H1 (cell line): ENCODE measurements at regions not wholly inside any gene's neighbourhood (a gene's known extent, or its start where the extent isn't known, plus 50 kb on each side); places are given as distances from the start of the nearest gene placed in this dataset.

ENCODE experiments used
- CTCF ChIA-PET: fragments of 300-600 bp; sonication (Branson Sonifier 250); formaldehyde crosslinking; loops from one replicate; lab custom pipeline; 2021; ENCODE audit not compliant: partially characterized antibody; lab: Charles Lee
- POLR2A ChIA-PET: fragments of 300-600 bp; sonication (Branson Sonifier 250); formaldehyde crosslinking; loops from one replicate; lab custom pipeline; 2021; ENCODE audit warnings: inconsistent platforms; ENCODE audit not compliant: partially characterized antibody; lab: Charles Lee
- DNase-seq, 2 experiments: peaks; one replicate each; pipeline versions ENCODE4 v3.0.0 to v3.0.0-alpha.2; 2010 to 2022; ENCODE audit warnings: low spot score in 2 of 2, low read depth in 1 of 2, mixed read lengths in 1 of 2
- FAIRE-seq: peaks from 2 replicates; lab custom pipeline; 2011; peaks lifted over from hg19 to GRCh38; lab: Jason Lieb, UNC
- H2AFZ ChIP-seq: 2 replicates; pipeline ENCODE4 v1.8.1; 2012; ENCODE audit warnings: low read length, inconsistent platforms
- H2AK5ac ChIP-seq: 2 replicates; pipeline ENCODE4 v1.6.1; 2013; ENCODE audit warnings: low read depth, low read length
- H2BK120ac ChIP-seq: replicated peaks from 2 replicates; pipeline ENCODE3; 2013; ENCODE audit warnings: low read depth, low read length, inconsistent platforms
- H2BK12ac ChIP-seq: 2 replicates; pipeline ENCODE4 v1.6.1; 2013; ENCODE audit warnings: low read depth, low read length
- H2BK15ac ChIP-seq: 2 replicates; pipeline ENCODE4 v1.6.1; 2013; ENCODE audit warnings: low read length
- H2BK20ac ChIP-seq: 2 replicates; pipeline ENCODE4 v1.6.1; 2013; ENCODE audit warnings: low read length
- H2BK5ac ChIP-seq: 2 replicates; pipeline ENCODE4 v1.6.1; 2013; ENCODE audit warnings: low read depth, low read length
- H3K14ac ChIP-seq: 2 replicates; pipeline ENCODE4 v1.6.1; 2013; ENCODE audit warnings: inconsistent platforms; ENCODE audit not compliant: insufficient read length
- H3K18ac ChIP-seq: 2 replicates; pipeline ENCODE4 v1.6.1; 2013; ENCODE audit warnings: low read length; ENCODE audit errors: extremely low read depth
- H3K23ac ChIP-seq: 2 replicates; pipeline ENCODE4 v1.6.1; 2013; ENCODE audit warnings: inconsistent platforms; ENCODE audit not compliant: insufficient read length
- H3K23me2 ChIP-seq: 2 replicates; pipeline ENCODE4 v1.6.1; 2013; ENCODE audit warnings: low read depth, low read length
- H3K27ac ChIP-seq: 2 replicates; pipeline ENCODE4 v1.6.1; 2011; ENCODE audit warnings: low read depth, low read length, inconsistent platforms
- H3K27me3 ChIP-seq, 4 experiments: replicated peaks in 1 of 4; 1 replicate in 1 of 4; 2 replicates in 3 of 4; pipeline versions ENCODE4 v1.6.1 to v1.8.1; 2011 to 2013; ENCODE audit warnings: low read length in 3 of 4, mild to moderate bottlenecking in 3 of 4, inconsistent platforms in 2 of 4, mixed read lengths in 2 of 4, moderate library complexity in 1 of 4; ENCODE audit not compliant: control insufficient read depth in 3 of 4, insufficient read depth in 3 of 4; ENCODE audit errors: extremely low read depth in 1 of 4
- H3K36me3 ChIP-seq, 4 experiments: 2 replicates each; pipeline versions ENCODE4 v1.6.1 to v1.8.1; 2011 to 2013; ENCODE audit warnings: mild to moderate bottlenecking in 4 of 4, low read length in 3 of 4, moderate library complexity in 2 of 4, control low read depth in 1 of 4, inconsistent platforms in 1 of 4; ENCODE audit not compliant: insufficient read depth in 4 of 4, control insufficient read depth in 2 of 4
- H3K4ac ChIP-seq: replicated peaks from 2 replicates; pipeline ENCODE3; 2013; ENCODE audit warnings: low read length, low read depth, mixed read lengths, inconsistent platforms; ENCODE audit not compliant: insufficient read length
- H3K4me1 ChIP-seq, 4 experiments: replicated peaks in 1 of 4; 1 replicate in 1 of 4; 2 replicates in 3 of 4; pipeline versions ENCODE4 v1.6.1 to v1.8.1; 2011 to 2013; ENCODE audit warnings: low read length in 3 of 4, inconsistent platforms in 2 of 4, mixed read lengths in 1 of 4; ENCODE audit not compliant: insufficient read depth in 4 of 4, control insufficient read depth in 3 of 4
- H3K4me2 ChIP-seq, 2 experiments: 2 replicates each; pipeline versions ENCODE4 v1.6.1 to v1.8.1; 2011 to 2013; ENCODE audit warnings: low read depth in 2 of 2, low read length in 2 of 2, control low read depth in 1 of 2, inconsistent platforms in 1 of 2, mild to moderate bottlenecking in 1 of 2; ENCODE audit not compliant: insufficient read depth in 1 of 2
- H3K4me3 ChIP-seq, 4 experiments: fragments of 200-600, 300-600 bp in 1 of 4; sonication (generic), shearing (Covaris generic), sonication (Bioruptor Twin) in 1 of 4; 2 replicates each; pipeline versions ENCODE4 v1.5.1 to v1.8.1; 2011 to 2016; ENCODE audit warnings: low read length in 4 of 4, low read depth in 3 of 4, control low read depth in 2 of 4, inconsistent platforms in 2 of 4, mild to moderate bottlenecking in 2 of 4, mixed read lengths in 1 of 4, moderate library complexity in 1 of 4; ENCODE audit not compliant: insufficient read depth in 2 of 4; ENCODE audit errors: extremely low read depth in 1 of 4
- H3K56ac ChIP-seq: replicated peaks from 2 replicates; pipeline ENCODE3; 2013; ENCODE audit warnings: low read depth, mild to moderate bottlenecking, mixed read lengths, low read length, inconsistent platforms; ENCODE audit not compliant: insufficient read length
- H3K79me1 ChIP-seq: 2 replicates; pipeline ENCODE4 v1.6.1; 2013; ENCODE audit warnings: low read depth, low read length, control low read depth
- H3K79me2 ChIP-seq, 2 experiments: 2 replicates each; pipeline versions ENCODE4 v1.6.1 to v1.8.1; 2012 to 2013; ENCODE audit warnings: low read length in 2 of 2, mild to moderate bottlenecking in 2 of 2, inconsistent platforms in 1 of 2; ENCODE audit not compliant: insufficient read depth in 2 of 2, control insufficient read depth in 1 of 2
- H3K9ac ChIP-seq, 4 experiments: replicated peaks in 1 of 4; 1 replicate in 1 of 4; 2 replicates in 3 of 4; pipeline versions ENCODE4 v1.6.1 to v1.8.1; 2011 to 2013; ENCODE audit warnings: low read depth in 3 of 4, low read length in 3 of 4, control low read depth in 2 of 4, mild to moderate bottlenecking in 2 of 4, moderate library complexity in 2 of 4, inconsistent platforms in 1 of 4; ENCODE audit errors: extremely low read depth in 1 of 4
- H3K9me3 ChIP-seq, 2 experiments: 2 replicates each; pipeline versions ENCODE4 v1.6.1 to v1.8.1; 2012 to 2013; ENCODE audit warnings: mild to moderate bottlenecking in 2 of 2, moderate library complexity in 2 of 2, control low read depth in 1 of 2, inconsistent platforms in 1 of 2, low read depth in 1 of 2, low read length in 1 of 2, mixed read lengths in 1 of 2; ENCODE audit not compliant: insufficient read depth in 2 of 2
- H4K20me1 ChIP-seq, 2 experiments: replicated peaks in 1 of 2; 2 replicates each; pipeline versions ENCODE3 to v1.8.1; 2011 to 2013; ENCODE audit warnings: inconsistent platforms in 2 of 2, low read length in 2 of 2, mild to moderate bottlenecking in 1 of 2; ENCODE audit not compliant: insufficient read depth in 2 of 2, control insufficient read depth in 1 of 2
- H4K5ac ChIP-seq: 2 replicates; pipeline ENCODE4 v1.6.1; 2013; ENCODE audit warnings: low read length, low read depth, mixed read lengths, inconsistent platforms; ENCODE audit not compliant: insufficient read length
- H4K8ac ChIP-seq: 2 replicates; pipeline ENCODE4 v1.8.0; 2013; ENCODE audit warnings: mild to moderate bottlenecking, moderate library complexity, low read length, inconsistent platforms; ENCODE audit not compliant: insufficient read depth; ENCODE audit errors: extremely low read depth
- H4K91ac ChIP-seq: replicated peaks from 2 replicates; pipeline ENCODE3; 2013; ENCODE audit warnings: low read length, mixed read lengths, inconsistent platforms; ENCODE audit not compliant: insufficient read length
- BACH1 ChIP-seq: IDR thresholded peaks from 2 replicates; pipeline ENCODE4 v1.6.1; 2012; ENCODE audit warnings: low read length, improper control_type of control experiment
- CHD2 ChIP-seq: IDR thresholded peaks from 2 replicates; pipeline ENCODE4 v1.6.1; 2012; ENCODE audit warnings: low read length, improper control_type of control experiment
- CTBP2 ChIP-seq: IDR thresholded peaks from 2 replicates; pipeline ENCODE4 v1.7.0; 2011; ENCODE audit warnings: borderline replicate concordance, mild to moderate bottlenecking, moderate library complexity, mixed read lengths, low read length; ENCODE audit not compliant: insufficient read depth, insufficient read length
- EZH2 ChIP-seq: fragments of 200-600 bp; sonication (generic); IDR thresholded peaks from 2 replicates; pipeline ENCODE4 v1.7.1; 2012; ENCODE audit warnings: low read depth, mild to moderate bottlenecking, moderate library complexity, low read length, inconsistent platforms; ENCODE audit not compliant: severe bottlenecking
- KDM5A ChIP-seq: fragments of 200-600 bp; IDR thresholded peaks from 2 replicates; pipeline ENCODE4 v1.7.1; 2012; ENCODE audit warnings: mild to moderate bottlenecking, low read length, inconsistent platforms, mixed read lengths
- PHF8 ChIP-seq: fragments of 200-600 bp; sonication (generic); conservative IDR thresholded peaks from 2 replicates; pipeline ENCODE4 v1.7.1; 2012; ENCODE audit warnings: low read depth, mild to moderate bottlenecking, inconsistent platforms, low read length, moderate library complexity
- SIRT6 ChIP-seq: IDR thresholded peaks from one replicate; pipeline ENCODE4 v1.7.1; 2012; ENCODE audit warnings: low read length, inconsistent platforms
- SP2 ChIP-seq: IDR thresholded peaks from 2 replicates; pipeline ENCODE4 v1.6.1; 2012; ENCODE audit warnings: mild to moderate bottlenecking, low read length, inconsistent platforms
- WGBS, 2 experiments: shearing (Covaris generic) in 1 of 2; methylation state at CpG; one replicate each; pipeline versions ENCODE4 v1.1.6 to v1.1.7; 2013 to 2015; ENCODE audit warnings: low lambda C conversion rate in 2 of 2, mixed read lengths in 2 of 2, inconsistent platforms in 1 of 2, low coverage in 1 of 2, missing lambda C conversion rate in 1 of 2; ENCODE audit not compliant: insufficient replicate concordance in 2 of 2, insufficient coverage in 1 of 2, insufficient read length in 1 of 2; ENCODE audit errors: extremely low coverage in 1 of 2, missing lambda C conversion rate in 1 of 2; 5-methylcytosine and 5-hydroxymethylcytosine counted together
- TF ChIP-seq, protein P1 (sequence below): IDR thresholded peaks from 2 replicates; pipeline ENCODE4 v1.6.1; 2011; ENCODE audit warnings: low read length, improper control_type of control experiment

- ChIA-PET CTCF (interaction anchor here (0.7 to 2.4 kb wide), 3 partner anchors 9 to 198 kb away, joined by 3 to 13 read pairs (median 3); no protein-coding TSS in a partner anchor), POLR2A (no interaction called here)
- Histone ChIP-seq H3K79me1 (no peaks in the 10 kb centered on the region), H3K36me3 (no peaks in the 10 kb centered on the region), H2AK5ac (no peak overlapping the region), H2BK12ac (no peak overlapping the region), H4K8ac (no peak overlapping the region), H3K18ac (no peak overlapping the region), H3K9ac (no peak overlapping the region), H3K56ac (no peak overlapping the region), H3K9me3 (no peaks in the 10 kb centered on the region), H3K4me1 (no peaks in the 10 kb centered on the region), H4K20me1 (no peaks in the 10 kb centered on the region), H3K4me2 (no peak overlapping the region), H2BK120ac (no peak overlapping the region), H3K27me3 (no peaks in the 10 kb centered on the region), H3K23me2 (no peaks in the 10 kb centered on the region)
- no peak for DNase-seq
- 90% methylated on average over 5 of the region's 5 CpGs; no CpG with 5 or more reads in 1 of the 2 experiments for WGBS, 2 experiments
- TF ChIP-seq PHF8 (no peak), SP2 (no peak), CTBP2 (no peak), CHD2 (no peak), KDM5A (no peak), EZH2 (no peak), BACH1 (no peak), SIRT6 (no peak)
- TF ChIP-seq, protein P1, sequence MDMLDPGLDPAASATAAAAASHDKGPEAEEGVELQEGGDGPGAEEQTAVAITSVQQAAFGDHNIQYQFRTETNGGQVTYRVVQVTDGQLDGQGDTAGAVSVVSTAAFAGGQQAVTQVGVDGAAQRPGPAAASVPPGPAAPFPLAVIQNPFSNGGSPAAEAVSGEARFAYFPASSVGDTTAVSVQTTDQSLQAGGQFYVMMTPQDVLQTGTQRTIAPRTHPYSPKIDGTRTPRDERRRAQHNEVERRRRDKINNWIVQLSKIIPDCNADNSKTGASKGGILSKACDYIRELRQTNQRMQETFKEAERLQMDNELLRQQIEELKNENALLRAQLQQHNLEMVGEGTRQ = no peak
- TF ChIP-seq, all 59 proteins: peak for 0
- Histone ChIP-seq H3K79me2 (no peaks in the 10 kb centered on the region), H4K91ac (no peak overlapping the region), H2AFZ (no peak overlapping the region), H2BK20ac (no peak overlapping the region), H2BK5ac (no peak overlapping the region), H3K27ac (no peak overlapping the region), H3K4ac (no peak overlapping the region), H2BK15ac (no peak overlapping the region), H3K23ac (no peak overlapping the region), H3K14ac (no peak overlapping the region), H4K5ac (no peak overlapping the region), H3K4me3 (no peak overlapping the region)
- no peak for FAIRE-seq
These were observed 102.6 kb upstream of the LNX1 start for GRCh38 chr4:53693909-53694308.
